ENCODE measurements at regions not wholly inside any gene's neighbourhood (a gene's known extent, or its start where the extent isn't known, plus 50 kb on each side); places are given as distances from the start of the nearest gene placed in this dataset.

DNA sequence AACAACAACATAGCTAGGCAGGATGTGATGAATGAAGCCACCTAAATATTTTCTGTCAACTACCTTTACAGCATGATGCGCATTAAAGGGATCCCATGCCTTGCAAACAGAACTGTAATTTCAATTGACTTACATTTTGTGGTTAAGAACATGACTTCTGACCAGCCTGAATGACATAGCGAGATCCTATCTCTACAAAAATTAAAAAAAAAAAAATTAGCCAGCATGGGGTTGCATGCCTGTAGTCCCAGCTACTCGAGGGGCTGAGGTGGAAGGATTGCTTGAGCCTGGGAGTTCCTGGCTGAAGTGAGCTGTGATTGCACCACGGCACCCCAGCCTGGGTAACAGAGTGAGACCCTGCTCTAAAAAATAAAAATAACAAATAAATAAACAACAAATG, 680.6 kb downstream of the IQCM start:
- Histone ChIP-seq H3K9ac (ENCODE audit: low read length) (no peak overlapping the region), H2AFZ (ENCODE audit: low read length) (no peak overlapping the region), H3K4me1 (ENCODE audit: insufficient read depth, low read length) (no peaks in the 10 kb centered on the region), H3K27ac (ENCODE audit: low read length) (no peak overlapping the region), H3K4me2 (ENCODE audit: low read length) (no peak overlapping the region), H3K79me2 (ENCODE audit: low read length) (no peaks in the 10 kb centered on the region), H3K9me2 (replicated peaks; ENCODE audit: low read length) (no peaks in the 10 kb centered on the region), H3K4me3 (ENCODE audit: low read length) (no peak overlapping the region), H3K27me3 (ENCODE audit: low read length) (no peaks in the 10 kb centered on the region), H3K9me3 (ENCODE audit: low read length) (no peaks in the 10 kb centered on the region), H4K20me1 (ENCODE audit: low read length) (no peaks in the 10 kb centered on the region), H3K36me3 (ENCODE audit: low read depth, low read length) (no peaks in the 10 kb centered on the region), H3F3A (ENCODE audit: low read length, unreplicated experiment) (no peaks in the 10 kb centered on the region)
- ATAC-seq (no peak), DNase-seq (no peak)
- POLR2A ChIA-PET (ENCODE audit: unreplicated experiment), result no interaction called here
- TF ChIP-seq, protein P1, sequence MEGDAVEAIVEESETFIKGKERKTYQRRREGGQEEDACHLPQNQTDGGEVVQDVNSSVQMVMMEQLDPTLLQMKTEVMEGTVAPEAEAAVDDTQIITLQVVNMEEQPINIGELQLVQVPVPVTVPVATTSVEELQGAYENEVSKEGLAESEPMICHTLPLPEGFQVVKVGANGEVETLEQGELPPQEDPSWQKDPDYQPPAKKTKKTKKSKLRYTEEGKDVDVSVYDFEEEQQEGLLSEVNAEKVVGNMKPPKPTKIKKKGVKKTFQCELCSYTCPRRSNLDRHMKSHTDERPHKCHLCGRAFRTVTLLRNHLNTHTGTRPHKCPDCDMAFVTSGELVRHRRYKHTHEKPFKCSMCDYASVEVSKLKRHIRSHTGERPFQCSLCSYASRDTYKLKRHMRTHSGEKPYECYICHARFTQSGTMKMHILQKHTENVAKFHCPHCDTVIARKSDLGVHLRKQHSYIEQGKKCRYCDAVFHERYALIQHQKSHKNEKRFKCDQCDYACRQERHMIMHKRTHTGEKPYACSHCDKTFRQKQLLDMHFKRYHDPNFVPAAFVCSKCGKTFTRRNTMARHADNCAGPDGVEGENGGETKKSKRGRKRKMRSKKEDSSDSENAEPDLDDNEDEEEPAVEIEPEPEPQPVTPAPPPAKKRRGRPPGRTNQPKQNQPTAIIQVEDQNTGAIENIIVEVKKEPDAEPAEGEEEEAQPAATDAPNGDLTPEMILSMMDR (conservative IDR thresholded peaks at IDR 0.05; ENCODE audit: low read depth, low read length), result no peak
- TF ChIP-seq EZH2phosphoT487 (IDR thresholded peaks at IDR 0.05; ENCODE audit: borderline replicate concordance, low read length) (no peak), EZH2 (IDR thresholded peaks at IDR 0.05; ENCODE audit: low read length, unreplicated experiment) (no peak)
- BruUV-seq (replicated peaks), result no TSS peak
- intact Hi-C loops (cut with micrococcal nuclease), result no loop called here
- CTCF ChIA-PET, result no interaction called here

DNA sequence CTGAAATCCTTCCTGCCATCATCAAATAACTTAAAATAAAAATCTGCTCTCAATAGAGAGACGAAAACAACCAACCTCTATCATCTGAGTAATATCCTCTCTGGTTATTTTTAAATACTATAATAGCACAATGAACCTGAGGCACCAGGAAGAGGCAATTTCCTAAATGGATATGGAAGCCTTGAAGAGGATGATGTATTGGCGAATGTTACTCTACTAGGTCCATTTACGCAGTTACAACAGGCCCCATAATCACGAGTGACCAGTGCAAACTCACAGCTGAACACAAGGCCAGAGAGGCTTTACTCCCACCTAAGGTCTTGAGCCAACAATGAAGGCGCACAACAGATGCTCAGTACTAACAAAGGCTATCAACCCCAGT, 678.8 kb upstream of the NR3C2 start:
- no peaks in the 10 kb centered on the region for H3K9me3 ChIP-seq (ENCODE audit: low read length)
- no peaks in the 10 kb centered on the region for H3K9me2 ChIP-seq (replicated peaks; ENCODE audit: low read length)
- H2AFZ ChIP-seq (ENCODE audit: low read length), result no peak overlapping the region
- H4K20me1 ChIP-seq (ENCODE audit: low read length), result no peaks in the 10 kb centered on the region
- no peaks in the 10 kb centered on the region for H3F3A ChIP-seq (ENCODE audit: low read length, unreplicated experiment)
- ATAC-seq (no peak), DNase-seq (no peak)
- TF ChIP-seq EZH2 (IDR thresholded peaks at IDR 0.05; ENCODE audit: low read length, unreplicated experiment) (no peak), EZH2phosphoT487 (IDR thresholded peaks at IDR 0.05; ENCODE audit: borderline replicate concordance, low read length) (no peak)
- TF ChIP-seq, protein P1 (conservative IDR thresholded peaks at IDR 0.05; ENCODE audit: low read depth, low read length), result no peak
- H3K36me3 ChIP-seq (ENCODE audit: low read depth, low read length), result no peaks in the 10 kb centered on the region
- no peak overlapping the region for H3K4me2 ChIP-seq (ENCODE audit: low read length)
- intact Hi-C loops (cut with micrococcal nuclease), result no loop called here
- H3K9ac ChIP-seq (ENCODE audit: low read length), result no peak overlapping the region
- no peaks in the 10 kb centered on the region for H3K79me2 ChIP-seq (ENCODE audit: low read length)
- ChIA-PET POLR2A (ENCODE audit: unreplicated experiment) (no interaction called here), CTCF (no interaction called here)
- no TSS peak for BruUV-seq (replicated peaks)
- no peaks in the 10 kb centered on the region for H3K4me1 ChIP-seq (ENCODE audit: insufficient read depth, low read length)
- H3K27ac ChIP-seq (ENCODE audit: low read length), result no peak overlapping the region
- no peaks in the 10 kb centered on the region for H3K27me3 ChIP-seq (ENCODE audit: low read length)
- H3K4me3 ChIP-seq (ENCODE audit: low read length), result no peak overlapping the region

- DNase-seq, result no peak
- Histone ChIP-seq H3K9me2 (replicated peaks; ENCODE audit: low read length) (no peaks in the 10 kb centered on the region), H3K4me1 (ENCODE audit: insufficient read depth, low read length) (no peaks in the 10 kb centered on the region), H3K4me3 (ENCODE audit: low read length) (no peak overlapping the region), H3K27ac (ENCODE audit: low read length) (no peak overlapping the region), H2AFZ (ENCODE audit: low read length) (no peak overlapping the region), H3K79me2 (ENCODE audit: low read length) (no peaks in the 10 kb centered on the region), H4K20me1 (ENCODE audit: low read length) (no peaks in the 10 kb centered on the region), H3F3A (ENCODE audit: low read length, unreplicated experiment) (no peaks in the 10 kb centered on the region), H3K9me3 (ENCODE audit: low read length) (no peaks in the 10 kb centered on the region), H3K9ac (ENCODE audit: low read length) (no peak overlapping the region), H3K4me2 (ENCODE audit: low read length) (no peak overlapping the region), H3K36me3 (ENCODE audit: low read depth, low read length) (no peaks in the 10 kb centered on the region), H3K27me3 (ENCODE audit: low read length) (no peaks in the 10 kb centered on the region)
- TF ChIP-seq EZH2phosphoT487 (IDR thresholded peaks at IDR 0.05; ENCODE audit: borderline replicate concordance, low read length) (no peak), EZH2 (IDR thresholded peaks at IDR 0.05; ENCODE audit: low read length, unreplicated experiment) (no peak)
- TF ChIP-seq, protein P1 (conservative IDR thresholded peaks at IDR 0.05; ENCODE audit: low read depth, low read length), result no peak
- ATAC-seq, result no peak
- ChIA-PET POLR2A (ENCODE audit: unreplicated experiment) (no interaction called here), CTCF (no interaction called here)
- intact Hi-C loops (cut with micrococcal nuclease), result no loop called here
- BruUV-seq (replicated peaks), result no TSS peak
Measured at GRCh38 chr4:149120331-149121022, 678.3 kb upstream of the NR3C2 start.

Measured in PC-3 (cell line).